ENCODE measurements at regions not wholly inside any gene's neighbourhood (a gene's known extent, or its start where the extent isn't known, plus 50 kb on each side); places are given as distances from the start of the nearest gene placed in this dataset.
A peak's percentile ranks its signal among the peaks of the same experiment; 100 is the strongest.
"Not testable (repeated sequence)": the region's sequence is repeated elsewhere in the genome, so short reads cannot be mapped to it uniquely, and the experiment has no call there.

DNA sequence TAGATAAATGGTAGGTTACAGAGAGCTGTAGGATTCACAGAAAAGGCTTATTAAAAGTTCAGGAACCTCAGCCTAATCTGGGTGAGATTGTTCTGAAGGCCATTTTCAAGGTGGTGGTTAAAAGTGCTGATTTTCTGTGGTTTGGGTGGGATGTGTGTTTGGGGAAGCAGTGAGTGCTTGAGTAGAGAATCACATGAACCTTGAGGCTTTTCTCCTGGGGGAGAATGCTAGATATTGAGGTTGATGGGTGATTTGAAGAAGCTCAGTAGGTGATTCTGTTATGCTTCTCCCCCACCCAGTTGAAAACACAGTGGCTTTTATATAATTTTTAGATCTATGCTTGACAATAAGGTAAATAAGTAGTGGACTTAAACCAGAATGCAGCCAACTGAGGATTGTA is 420.9 kb downstream of the PCNX1 start:
- no peak for DNase-seq (ENCODE audit: low read depth)

DNA sequence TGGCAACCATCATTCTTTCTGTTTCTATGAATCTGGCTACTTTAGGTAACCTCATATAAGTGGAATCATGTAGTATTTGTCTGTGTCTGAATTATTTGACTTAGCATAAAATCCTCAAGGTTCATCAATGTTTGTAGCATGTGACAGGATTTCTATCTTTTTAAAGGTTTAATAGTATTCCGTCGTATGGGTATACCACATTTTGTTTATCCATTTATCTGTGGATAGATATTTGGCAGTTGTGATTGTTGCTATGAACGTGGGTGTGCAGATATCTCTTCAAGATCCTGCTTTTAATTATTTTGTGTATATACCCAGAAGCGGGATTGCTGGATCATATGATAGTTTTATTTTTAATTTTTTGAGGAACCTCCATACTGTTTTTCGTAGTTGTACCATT is 421.7 kb downstream of the PCNX1 start:
- no peak for DNase-seq (ENCODE audit: low read depth)

DNA sequence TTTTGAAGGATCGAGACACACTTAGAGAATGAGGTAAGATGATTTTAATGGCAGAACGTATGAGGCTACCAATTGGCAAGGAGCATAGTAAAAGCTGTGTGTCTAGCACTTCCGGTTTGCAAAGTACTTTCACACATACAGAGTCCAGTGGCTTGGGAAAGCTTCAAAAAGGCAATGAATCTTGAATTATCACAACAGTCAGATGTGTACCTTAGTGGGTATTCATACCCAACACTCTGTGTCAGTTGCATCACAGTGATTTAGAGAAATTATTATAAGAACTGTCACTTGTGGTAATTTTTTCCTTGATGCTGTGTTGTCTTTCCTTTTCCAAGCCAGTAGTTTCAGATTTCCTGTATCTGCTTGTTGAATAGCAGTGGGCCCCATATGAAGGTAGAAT is 424.1 kb downstream of the PCNX1 start:
- DNase-seq (ENCODE audit: low read depth) = no peak

DNA sequence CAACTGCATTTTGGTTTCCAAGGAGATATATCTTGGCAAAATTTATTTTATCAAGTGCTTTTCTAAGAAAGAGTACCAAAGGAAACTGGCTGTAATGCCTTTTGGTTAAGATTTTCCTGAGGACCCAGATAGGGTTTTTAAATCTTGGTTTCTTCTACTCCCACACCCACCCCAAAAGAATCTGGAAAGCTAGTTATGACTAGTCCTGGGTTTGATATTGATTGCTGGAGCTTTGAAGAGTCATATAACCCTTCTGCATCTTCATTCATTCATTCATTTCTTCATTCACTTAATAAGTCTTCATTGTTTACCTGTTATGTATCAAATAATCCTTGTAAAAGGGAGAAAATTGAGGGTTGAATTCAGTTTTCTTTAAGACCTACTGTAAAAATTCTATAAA is 425.2 kb downstream of the PCNX1 start:
- DNase-seq (ENCODE audit: low read depth) = no peak

DNA sequence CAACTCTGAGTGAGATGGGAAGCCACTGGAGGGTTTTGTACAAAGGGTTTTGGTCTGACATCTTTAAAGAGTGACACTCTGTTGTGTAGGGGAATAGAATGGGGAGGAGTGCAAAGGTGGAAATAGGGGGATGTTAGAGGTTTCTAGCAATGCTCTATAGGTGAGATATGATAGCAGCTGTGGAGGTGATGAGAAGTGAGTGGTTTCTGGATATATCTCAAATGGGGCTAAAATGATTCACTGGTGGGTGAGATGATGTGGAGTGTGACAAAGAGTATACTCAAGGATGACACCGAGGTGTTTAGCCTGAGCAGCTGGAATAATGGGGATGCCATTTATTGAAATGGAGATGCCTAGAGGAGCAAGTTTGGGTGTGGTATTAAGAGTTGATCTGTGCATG is 426.4 kb downstream of the PCNX1 start:
- DNase-seq (ENCODE audit: low read depth) = no peak

DNA sequence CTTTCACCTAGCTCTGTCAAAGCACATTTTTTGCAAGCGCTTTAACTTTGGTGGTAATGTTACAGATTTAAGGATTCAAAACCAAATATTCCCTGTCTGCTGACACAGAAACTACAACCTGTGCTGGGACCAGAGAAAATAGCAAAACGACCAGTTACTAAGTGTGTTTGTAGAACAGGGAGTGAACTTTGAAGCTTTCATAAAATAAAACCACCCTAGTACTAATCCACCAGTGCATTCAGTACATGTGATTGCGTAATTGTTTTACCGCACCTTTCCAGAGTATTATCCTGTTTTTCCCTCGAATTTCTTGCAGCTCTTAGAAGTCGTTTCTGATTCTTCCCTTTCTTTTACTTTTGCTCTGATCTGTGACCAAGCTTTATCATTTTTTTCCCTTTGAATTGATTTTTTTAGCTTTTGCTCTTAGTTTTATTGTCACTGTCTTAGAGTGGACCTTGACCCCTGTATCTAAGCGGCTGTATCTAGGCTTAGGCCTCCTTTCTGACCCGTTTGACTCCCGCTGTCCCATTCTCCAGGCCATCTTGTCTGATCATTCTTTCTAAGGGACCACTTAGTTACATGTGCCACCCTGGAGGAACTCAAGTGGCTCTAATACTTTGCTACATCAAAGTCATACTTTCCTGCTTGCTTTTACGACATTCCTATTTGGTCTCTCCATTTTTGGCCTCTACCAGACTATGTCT is 429.4 kb downstream of the PCNX1 start:
- DNase-seq (ENCODE audit: low read depth) = no peak

DNA sequence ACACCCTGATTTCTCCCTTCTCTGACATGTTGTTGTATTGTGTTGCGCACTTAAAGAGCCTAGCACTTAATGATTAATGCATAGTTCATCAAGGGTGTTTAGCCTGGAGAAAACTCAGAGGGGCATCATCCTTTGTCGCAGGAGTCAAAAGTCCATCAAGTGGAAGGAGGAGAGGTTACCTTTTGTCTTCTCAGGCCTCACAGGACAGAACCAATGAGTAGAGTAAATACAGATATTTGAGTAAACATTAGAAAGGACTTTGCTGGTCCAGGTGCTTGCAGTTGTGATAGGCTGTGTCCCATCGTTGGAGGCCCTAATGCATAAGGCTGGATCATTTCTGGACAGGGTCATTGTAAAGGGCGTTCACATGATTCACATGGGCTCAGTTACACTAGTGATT is 430.9 kb downstream of the PCNX1 start:
- DNase-seq (ENCODE audit: low read depth) = no peak

DNA sequence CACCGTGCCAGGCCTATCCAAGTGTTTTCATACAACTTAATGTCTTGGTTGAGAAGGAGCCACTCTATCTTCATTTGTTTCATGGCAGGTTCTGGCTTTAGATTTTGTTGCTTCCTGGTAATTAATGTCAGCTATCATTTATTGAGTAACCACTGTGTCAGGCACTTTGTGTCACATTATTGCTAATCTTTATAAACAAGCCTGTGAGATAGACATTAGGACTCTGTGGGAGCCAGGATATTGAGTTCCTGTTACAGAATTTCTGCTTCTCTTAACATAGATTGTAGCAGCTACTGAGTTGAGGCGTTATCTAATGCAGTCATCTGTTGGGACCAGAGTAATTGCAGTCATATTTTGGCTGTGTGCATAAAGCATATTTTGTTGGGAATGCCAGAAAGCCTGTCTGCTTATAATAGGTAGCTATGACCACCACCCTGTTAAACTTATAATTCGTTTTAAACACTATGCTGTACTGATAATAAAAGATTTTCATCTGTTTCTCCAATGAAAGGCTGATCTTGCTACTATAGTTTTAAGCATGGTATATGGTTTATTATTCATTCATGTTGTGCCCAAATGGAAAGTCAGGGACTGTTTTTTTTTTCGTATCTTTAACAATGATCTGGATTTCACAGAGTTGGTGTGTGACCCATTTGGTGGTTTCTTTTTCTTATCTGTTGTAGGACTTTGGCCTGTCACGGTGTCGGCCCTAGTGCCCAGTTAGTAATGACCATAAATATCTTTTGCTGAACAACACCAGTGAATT is 432.6 kb downstream of the PCNX1 start:
- DNase-seq (ENCODE audit: low read depth) = no peak

DNA sequence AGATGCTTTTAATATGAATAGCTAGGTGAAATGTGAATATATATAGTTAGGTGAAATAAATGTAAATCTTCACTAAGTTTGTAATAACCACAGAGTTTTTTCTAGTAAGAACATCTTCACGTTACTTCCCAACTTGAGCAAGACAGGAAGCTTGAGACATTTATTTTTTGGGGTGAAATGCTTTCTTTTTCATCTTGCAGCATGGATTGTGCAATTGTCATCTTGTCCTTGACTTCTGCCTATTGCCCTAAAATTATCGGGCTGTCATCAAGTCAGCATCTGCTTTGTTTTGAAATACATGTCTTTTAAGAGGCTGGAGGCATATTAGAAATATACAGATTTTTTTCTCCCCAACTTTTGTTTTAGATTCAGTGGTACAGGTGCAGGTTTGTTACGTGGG is 433.9 kb downstream of the PCNX1 start:
- no peak for DNase-seq (ENCODE audit: low read depth)

DNA sequence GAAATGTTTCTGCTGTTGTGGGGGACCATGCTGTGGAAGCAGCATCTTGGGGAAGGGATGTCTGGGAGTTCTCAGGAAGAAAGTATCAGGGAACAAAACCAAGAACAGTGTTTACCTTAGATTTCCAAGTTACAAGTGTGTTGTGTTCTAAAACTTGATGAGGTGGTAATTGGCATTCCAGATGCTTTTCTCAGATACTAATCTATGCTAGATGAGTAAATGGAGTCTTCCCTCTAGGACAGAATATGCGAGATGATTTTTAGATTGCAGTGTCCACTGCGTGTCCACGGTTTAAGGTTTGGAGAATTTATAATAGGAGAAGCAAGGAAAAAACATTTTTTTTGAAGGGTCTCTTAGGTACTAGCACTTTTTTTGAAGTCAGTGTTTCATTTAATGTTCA is 436.5 kb downstream of the PCNX1 start:
- no peak for DNase-seq (ENCODE audit: low read depth)

DNA sequence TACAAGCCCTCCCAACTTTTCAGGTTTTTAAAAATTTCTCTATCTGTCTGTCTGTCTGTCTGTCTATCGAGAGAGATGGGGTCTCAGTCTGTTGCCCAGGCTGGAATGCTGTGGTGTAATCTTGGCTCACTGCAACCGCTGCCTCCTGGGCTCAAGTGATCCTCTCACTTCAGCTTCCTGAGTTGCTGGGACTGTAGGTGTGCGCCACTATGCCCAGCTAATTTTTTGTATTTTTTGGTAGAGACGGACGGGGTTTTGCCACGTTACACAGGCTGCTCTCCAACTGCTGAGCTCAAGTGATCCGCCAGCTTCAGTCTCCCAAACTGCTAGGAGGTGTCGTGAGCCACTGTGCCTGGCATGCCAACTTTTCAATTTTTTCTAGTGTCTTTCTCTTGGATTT is 437.2 kb downstream of the PCNX1 start:
- DNase-seq (ENCODE audit: low read depth) = no peak

DNA sequence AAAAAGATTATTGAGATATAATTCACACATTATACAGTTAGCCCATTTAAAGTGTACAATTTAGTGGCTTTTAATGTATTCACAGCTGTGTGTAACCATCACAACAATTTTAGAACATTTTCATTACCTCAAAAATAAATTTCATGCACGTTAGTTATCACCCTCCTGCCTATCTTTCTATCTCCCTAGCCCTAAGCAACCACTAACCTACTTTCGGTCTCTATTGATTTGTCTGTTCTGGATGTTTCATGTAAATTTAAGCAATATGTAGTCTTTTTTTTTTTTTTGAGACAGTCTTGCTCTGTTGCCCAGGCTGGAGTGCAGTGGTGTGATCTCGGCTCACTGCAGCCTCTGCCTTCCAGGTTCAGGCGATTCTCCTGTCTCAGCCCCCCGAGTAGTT is 439.4 kb downstream of the PCNX1 start:
- DNase-seq (ENCODE audit: low read depth) = no peak

DNA sequence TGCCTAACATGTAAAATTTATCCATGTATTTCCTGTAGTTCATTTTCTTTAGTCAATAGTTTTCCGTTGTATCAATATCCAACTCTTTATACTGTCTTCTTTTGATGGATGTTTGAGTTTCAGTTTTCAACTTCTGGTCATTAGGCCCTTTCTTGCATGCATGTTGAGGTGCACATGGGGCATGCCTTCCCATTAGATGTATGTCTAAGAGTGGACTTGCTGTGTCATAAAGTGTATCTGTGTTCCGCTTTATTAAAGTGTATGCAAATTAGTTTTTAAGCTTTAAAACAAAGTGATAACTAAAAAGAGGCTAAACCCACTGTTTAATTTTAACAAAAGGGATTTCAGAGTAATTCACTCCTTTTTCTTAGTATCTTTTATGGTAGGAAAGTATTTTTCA is 441.1 kb downstream of the PCNX1 start:
- DNase-seq (ENCODE audit: low read depth) = no peak

DNA sequence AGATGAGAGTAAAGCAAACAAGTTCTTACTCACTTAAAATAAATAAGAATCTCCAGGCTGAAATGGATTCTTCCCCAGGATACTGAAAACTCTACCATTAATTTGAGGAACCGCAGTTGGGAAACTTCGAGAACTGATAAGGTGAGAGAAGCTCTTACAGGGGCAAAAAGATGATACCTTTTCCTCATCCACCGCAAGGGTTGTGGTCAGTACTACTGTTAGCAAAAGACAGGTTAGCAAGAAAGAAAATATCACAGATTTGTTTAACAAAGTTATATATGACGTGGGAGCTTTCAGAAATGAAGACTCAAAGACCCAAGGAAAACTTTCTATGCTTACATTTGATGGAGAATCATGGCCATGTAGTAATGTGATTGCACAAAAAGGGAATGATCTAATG is 441.6 kb downstream of the PCNX1 start:
- no peak for DNase-seq (ENCODE audit: low read depth)

DNA sequence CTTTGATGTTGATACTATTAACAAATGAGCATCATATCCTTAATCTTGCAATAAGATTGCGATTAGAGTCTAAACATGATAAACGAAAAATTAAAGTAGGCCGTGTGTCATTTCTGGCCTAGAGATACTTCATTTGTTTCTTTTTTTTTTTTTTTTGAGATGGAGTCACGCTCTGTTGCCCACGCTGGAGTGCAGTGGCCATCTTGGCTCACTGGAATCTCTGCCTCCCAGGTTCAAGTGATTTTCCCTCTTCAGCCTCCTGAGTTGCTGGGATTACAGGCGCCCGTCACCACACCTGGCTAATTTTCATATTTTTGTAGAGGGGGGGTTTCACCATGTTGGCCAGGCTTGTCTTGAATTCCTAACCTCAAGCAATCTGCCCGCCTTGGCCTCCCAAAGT is 446.9 kb downstream of the PCNX1 start:
- no peak for DNase-seq (ENCODE audit: low read depth)

DNA sequence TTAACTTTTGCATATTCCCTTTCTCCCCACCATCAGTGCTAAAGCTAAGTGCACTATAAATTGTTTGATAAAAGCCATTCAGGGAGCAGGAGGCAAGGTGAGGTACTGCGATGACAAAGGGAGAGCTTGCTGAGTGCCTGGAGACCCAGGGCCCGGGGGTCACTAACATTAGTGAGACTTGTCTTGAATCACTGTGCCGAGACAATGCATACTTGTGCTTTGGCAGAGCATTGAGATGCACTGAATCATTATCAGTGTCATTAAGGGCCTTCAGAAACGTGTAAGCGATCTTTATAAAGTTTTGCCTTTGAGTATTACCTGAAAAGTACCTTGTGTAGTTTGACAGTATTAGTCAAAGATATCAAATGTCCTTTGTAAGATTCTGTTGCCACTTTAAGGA is 447.5 kb downstream of the PCNX1 start:
- no peak for DNase-seq (ENCODE audit: low read depth)

DNA sequence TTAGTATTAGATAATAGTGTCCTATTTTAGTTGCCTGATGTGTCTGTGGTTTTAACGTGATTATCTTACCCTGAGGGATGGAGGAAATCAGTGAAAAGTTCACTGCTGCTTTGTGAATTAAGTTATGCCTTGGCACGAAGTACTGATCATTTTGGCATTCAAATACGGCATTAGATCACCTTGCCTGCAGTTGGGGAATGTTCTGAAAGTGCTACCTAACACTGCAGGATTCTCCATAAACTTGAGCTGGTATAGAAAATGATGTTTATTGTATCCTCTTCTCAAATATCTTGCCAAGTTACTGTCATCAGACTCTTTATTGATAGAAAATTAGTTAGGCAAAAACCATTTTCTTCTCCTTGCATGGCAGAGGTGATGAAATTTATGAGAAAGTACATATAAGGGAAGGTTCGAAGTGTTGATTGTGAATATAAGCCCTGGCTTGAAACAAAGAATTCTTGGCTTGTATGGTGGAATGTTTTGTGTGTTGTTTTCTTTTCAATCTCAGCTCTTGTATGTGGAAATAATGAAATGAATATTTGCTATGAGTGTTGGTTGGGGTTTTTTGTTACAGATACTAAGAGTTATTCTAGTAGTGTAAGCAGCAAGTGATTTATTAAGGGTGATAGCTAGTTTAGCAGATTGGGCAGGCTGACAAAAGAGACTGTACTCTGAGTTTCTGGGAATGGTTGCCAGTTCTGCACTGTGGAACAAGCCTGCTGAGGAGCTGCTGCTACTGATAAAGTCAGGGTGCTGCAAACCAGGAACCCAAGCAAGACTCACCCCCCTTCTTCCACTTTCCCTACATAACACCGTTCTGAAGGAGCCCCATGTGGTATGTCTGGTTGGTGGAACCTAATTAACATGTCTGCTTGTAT is 448.3 kb downstream of the PCNX1 start:
- peak; percentile 88 for DNase-seq (ENCODE audit: low read depth)

DNA sequence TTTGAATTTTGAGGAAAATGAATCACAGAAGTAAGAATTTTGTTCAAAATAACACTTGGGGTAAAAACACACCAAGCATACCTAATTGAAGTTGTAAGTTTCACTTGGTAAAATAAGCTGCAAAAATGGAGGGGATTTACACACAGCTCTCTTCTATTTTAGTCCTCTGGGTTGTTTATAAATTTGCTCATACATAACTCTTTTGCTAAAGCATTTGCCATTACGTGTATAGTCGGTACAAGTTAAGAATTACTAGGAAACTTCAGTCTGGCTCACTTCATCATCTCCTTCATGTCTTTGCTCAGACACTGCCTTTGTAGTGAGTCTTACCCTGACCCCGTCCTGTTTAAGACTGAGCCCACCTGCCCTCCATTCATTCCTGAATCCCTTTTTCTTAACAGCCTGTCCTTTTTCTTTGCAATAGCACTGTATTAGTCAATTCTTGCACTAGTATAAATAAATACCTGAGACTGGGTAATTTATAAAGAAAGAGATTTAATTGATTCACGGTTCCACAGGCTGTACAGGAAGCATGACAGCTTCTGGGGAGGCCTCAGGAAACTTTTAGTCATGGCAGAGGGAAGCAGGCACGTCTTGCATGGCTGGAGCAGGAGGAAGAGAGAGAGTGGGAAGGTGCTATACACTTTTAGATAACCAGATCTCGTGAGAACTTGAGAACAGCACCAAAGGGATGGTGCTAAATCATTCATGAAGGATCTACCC is 451.1 kb downstream of the PCNX1 start:
- DNase-seq (ENCODE audit: low read depth) = no peak

DNA sequence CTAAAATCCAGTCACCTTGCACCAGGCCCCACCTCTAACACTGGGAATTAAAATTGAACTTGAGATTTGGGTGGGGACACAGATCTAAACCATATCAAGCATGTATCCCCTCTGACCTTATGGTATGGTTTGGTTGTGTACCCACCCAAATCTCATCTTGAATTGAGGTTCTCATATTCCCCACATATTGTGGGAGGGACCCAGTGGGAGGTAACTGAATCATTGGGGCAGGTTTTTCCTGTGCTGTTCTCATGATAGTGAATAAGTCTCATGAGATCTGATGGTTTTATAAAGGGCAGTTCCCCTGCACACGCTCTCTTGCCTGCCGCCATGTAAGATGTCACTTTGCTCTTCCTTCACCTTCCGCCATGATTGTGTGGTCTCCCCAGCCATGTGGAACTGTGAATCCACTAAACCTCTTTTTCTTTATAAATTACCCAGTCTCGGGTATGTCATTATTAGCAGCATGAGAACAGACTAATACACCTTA is 451.7 kb downstream of the PCNX1 start:
- not testable (repeated sequence) for DNase-seq (ENCODE audit: low read depth)

DNA sequence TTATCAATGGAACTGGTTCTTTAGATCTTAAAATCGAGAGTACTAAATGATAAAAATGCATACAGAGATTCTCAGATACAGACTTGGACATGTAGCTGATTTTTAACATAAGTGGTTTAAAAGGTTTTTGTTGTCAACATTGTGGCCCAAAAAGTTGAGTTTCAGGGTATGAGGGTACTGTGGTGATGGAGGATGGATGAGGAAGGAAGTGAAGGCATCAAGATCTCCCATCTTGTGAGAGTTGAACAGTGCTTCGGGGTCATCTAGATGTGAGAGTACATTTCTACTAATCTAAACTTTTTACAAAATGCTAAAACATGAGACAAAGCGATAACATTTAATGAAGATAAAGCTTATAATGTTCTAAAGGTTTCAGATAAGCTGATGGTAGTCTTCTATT is 452.6 kb downstream of the PCNX1 start:
- no peak for DNase-seq (ENCODE audit: low read depth)

DNA sequence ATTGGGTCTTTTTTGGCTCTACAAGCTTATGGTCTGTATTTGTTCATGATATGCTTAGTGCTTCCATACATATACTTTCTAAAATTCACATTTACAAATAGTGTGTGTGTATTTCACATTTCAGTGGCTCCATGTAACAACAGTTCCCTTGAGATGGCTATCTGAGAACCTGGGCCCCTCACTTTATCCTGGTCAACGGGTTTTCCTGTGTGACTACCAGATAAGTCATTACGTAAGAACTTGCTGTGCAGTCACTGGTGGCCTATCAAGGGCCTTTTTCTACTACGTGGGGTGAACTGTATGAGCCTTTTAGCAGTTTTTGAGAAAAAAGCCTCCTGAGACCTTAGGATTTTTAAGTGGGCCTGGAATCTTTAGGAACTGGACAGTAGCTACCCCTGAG is 454.1 kb downstream of the PCNX1 start:
- DNase-seq (ENCODE audit: low read depth) = no peak

DNA sequence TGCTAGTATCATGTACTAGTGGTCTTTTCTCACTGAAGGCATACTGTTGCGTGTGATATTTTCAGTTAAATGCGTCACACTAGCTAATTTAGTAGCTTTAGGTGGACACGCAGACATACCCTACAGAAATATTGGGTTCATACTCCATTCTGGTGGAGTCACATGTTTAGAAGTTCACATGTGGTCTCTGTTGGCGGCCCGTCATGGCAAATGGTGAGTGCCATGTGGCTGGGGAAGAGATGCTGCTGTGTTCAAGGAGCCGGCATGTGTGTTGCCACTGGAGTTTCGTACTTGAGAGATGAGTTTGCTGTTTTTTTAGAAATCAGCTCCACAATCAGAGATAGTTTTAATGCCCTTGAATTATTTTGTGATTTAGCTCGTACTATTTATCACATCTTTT is 454.6 kb downstream of the PCNX1 start:
- no peak for DNase-seq (ENCODE audit: low read depth)
